ENCODE measurements at regions not wholly inside any gene's neighbourhood (a gene's known extent, or its start where the extent isn't known, plus 50 kb on each side); places are given as distances from the start of the nearest gene placed in this dataset.
A peak's percentile ranks its signal among the peaks of the same experiment; 100 is the strongest.

GRCh38 chr15:63439536-63440264 is 58.1 kb upstream of the CA12 start:
- WGBS, 2 donors: 80% methylated on average over 7 of the region's 7 CpGs
- Histone ChIP-seq H3K36me3 (no peaks in the 10 kb centered on the region), H3K27ac (no peak overlapping the region), H3K9me3 (no peaks in the 10 kb centered on the region), H3K27me3 (no peaks in the 10 kb centered on the region), H3K4me3 (no peak overlapping the region), H3K4me1 (peaks cover 9 to 15% (median 10%) of the 10 kb centered on the region in 4 donors)
- no peak for TF ChIP-seq EP300 (IDR thresholded peaks at IDR 0.05)
- TF ChIP-seq POLR2A (IDR thresholded peaks at IDR 0.05): no peak
- no peak for TF ChIP-seq POLR2AphosphoS5 (IDR thresholded peaks at IDR 0.05)
- TF ChIP-seq CTCF (IDR thresholded peaks at IDR 0.05): no peak
- DNase-seq: no peak
- ATAC-seq (ENCODE audit: low FRiP score in 2 of 2): peak in 1 of 2 donors; percentile 11

GRCh38 chr15:63440265-63440648 is 58.6 kb upstream of the CA12 start:
- Histone ChIP-seq H3K4me1 (peaks cover 9 to 15% (median 10%) of the 10 kb centered on the region in 4 donors), H3K36me3 (no peaks in the 10 kb centered on the region), H3K4me3 (no peak overlapping the region), H3K27me3 (no peaks in the 10 kb centered on the region), H3K27ac (no peak overlapping the region), H3K9me3 (no peaks in the 10 kb centered on the region)
- no peak for ATAC-seq (ENCODE audit: low FRiP score in 2 of 2)
- no peak for TF ChIP-seq POLR2A (IDR thresholded peaks at IDR 0.05)
- TF ChIP-seq EP300 (IDR thresholded peaks at IDR 0.05): no peak
- TF ChIP-seq CTCF (IDR thresholded peaks at IDR 0.05): no peak
- no peak for TF ChIP-seq POLR2AphosphoS5 (IDR thresholded peaks at IDR 0.05)
- DNase-seq: no peak
- 91 to 97% methylated on average over 3 of the region's 3 CpGs for WGBS, 2 donors

GRCh38 chr15:63440756-63441155 is 59.1 kb upstream of the CA12 start:
- TF ChIP-seq POLR2AphosphoS5 (IDR thresholded peaks at IDR 0.05) (no peak), POLR2A (IDR thresholded peaks at IDR 0.05) (no peak), EP300 (IDR thresholded peaks at IDR 0.05) (no peak), CTCF (IDR thresholded peaks at IDR 0.05) (no peak)
- H3K27me3 ChIP-seq: no peaks in the 10 kb centered on the region
- ATAC-seq (ENCODE audit: low FRiP score in 2 of 2) (no peak), DNase-seq (no peak)
- no peaks in the 10 kb centered on the region for H3K36me3 ChIP-seq
- no peak overlapping the region for H3K4me3 ChIP-seq
- H3K4me1 ChIP-seq: peaks cover 9 to 15% (median 10%) of the 10 kb centered on the region in 4 donors
- no peak overlapping the region for H3K27ac ChIP-seq
- no peaks in the 10 kb centered on the region for H3K9me3 ChIP-seq
- 54 to 75% methylated on average over 6 of the region's 6 CpGs for WGBS, 2 donors

GRCh38 chr15:63441266-63441665 is 59.6 kb upstream of the CA12 start:
- H3K4me3 ChIP-seq: no peak overlapping the region
- DNase-seq (no peak), ATAC-seq (ENCODE audit: low FRiP score in 2 of 2) (no peak)
- no peak overlapping the region for H3K27ac ChIP-seq
- H3K27me3 ChIP-seq: no peaks in the 10 kb centered on the region
- H3K36me3 ChIP-seq: no peaks in the 10 kb centered on the region
- peaks cover 8 to 11% (median 9%) of the 10 kb centered on the region in 4 donors for H3K4me1 ChIP-seq
- WGBS, 2 donors: 90 to 97% methylated on average over 2 of the region's 2 CpGs
- H3K9me3 ChIP-seq: no peaks in the 10 kb centered on the region
- TF ChIP-seq CTCF (IDR thresholded peaks at IDR 0.05) (no peak), POLR2AphosphoS5 (IDR thresholded peaks at IDR 0.05) (no peak), EP300 (IDR thresholded peaks at IDR 0.05) (no peak), POLR2A (IDR thresholded peaks at IDR 0.05) (no peak)

- Histone ChIP-seq H3K4me1 (peaks cover 0 to 3% (median 2%) of the 10 kb centered on the region in 4 donors), H3K9me3 (no peaks in the 10 kb centered on the region), H3K27me3 (no peaks in the 10 kb centered on the region), H3K27ac (no peak overlapping the region), H3K4me3 (no peak overlapping the region), H3K36me3 (no peaks in the 10 kb centered on the region)
- ATAC-seq (ENCODE audit: low FRiP score in 2 of 2): no peak
- TF ChIP-seq POLR2AphosphoS5 (IDR thresholded peaks at IDR 0.05) (no peak), CTCF (IDR thresholded peaks at IDR 0.05) (no peak), POLR2A (IDR thresholded peaks at IDR 0.05) (no peak)
- WGBS, 2 donors: 77 to 83% methylated on average over 6 of the region's 6 CpGs
- no peak for DNase-seq
Observed at GRCh38 chr15:63442080-63442479, 60.4 kb upstream of the CA12 start.
